Astrocyte of the spinal cord (primary cell): ENCODE measurements at regions not wholly inside any gene's neighbourhood (a gene's known extent, or its start where the extent isn't known, plus 50 kb on each side); places are given as distances from the start of the nearest gene placed in this dataset.

Experiments used
- DNase-seq: peaks from one replicate; pipeline ENCODE4 v3.0.0; 2011; ENCODE audit warnings: low read depth, low spot score
- H3K4me3 ChIP-seq: 2 replicates; pipeline ENCODE4 v1.5.1; 2011; ENCODE audit warnings: low read depth, mild to moderate bottlenecking, low read length, moderate library complexity
- in situ Hi-C: cut with HindIII; loops from 2 replicates; pipeline ENCODE4 v1.10.0; 2017; ENCODE audit warnings: low sequenced_read_pairs
- TF ChIP-seq, protein P1 (sequence below): IDR thresholded peaks from 2 replicates; pipeline ENCODE4 v1.5.1; 2012; ENCODE audit warnings: low read depth, mild to moderate bottlenecking, low read length, inconsistent platforms

DNA sequence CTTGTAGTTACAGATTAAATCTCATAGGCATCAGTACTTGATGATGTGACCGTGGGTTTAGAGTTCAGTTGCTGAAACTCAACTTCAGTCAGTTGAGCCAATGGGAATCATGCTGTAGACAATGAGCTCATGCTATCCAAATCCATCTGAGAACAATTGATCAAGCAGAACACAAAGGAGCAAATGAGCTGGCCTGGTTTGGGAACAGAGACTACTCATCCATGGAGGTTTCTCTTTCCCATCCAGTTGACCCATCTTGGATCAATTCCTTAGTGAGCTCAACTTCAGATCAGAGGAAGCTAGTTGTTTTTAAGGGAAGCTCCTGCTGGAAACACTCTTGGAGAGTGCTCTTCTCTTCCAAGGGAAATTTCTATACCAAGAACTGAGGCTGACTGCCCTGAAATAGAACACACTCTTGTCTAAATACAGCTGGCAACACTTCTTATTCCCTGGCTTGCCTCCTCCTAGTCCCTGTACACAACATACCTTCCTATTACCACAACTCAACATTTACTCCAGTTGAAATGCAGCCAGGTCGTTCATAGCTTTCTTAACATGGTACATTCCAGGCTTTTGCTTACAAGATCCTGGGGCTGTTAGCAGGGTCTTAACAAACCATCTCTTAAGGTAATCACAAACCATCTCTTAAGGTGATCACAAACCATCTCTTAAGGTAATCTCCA lies 203.9 kb upstream of the PRDM1 start:
- in situ Hi-C loops, result no loop called here
- H3K4me3 ChIP-seq, result no peak overlapping the region
- no peak for DNase-seq
- TF ChIP-seq, protein P1, sequence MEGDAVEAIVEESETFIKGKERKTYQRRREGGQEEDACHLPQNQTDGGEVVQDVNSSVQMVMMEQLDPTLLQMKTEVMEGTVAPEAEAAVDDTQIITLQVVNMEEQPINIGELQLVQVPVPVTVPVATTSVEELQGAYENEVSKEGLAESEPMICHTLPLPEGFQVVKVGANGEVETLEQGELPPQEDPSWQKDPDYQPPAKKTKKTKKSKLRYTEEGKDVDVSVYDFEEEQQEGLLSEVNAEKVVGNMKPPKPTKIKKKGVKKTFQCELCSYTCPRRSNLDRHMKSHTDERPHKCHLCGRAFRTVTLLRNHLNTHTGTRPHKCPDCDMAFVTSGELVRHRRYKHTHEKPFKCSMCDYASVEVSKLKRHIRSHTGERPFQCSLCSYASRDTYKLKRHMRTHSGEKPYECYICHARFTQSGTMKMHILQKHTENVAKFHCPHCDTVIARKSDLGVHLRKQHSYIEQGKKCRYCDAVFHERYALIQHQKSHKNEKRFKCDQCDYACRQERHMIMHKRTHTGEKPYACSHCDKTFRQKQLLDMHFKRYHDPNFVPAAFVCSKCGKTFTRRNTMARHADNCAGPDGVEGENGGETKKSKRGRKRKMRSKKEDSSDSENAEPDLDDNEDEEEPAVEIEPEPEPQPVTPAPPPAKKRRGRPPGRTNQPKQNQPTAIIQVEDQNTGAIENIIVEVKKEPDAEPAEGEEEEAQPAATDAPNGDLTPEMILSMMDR, result no peak

DNA sequence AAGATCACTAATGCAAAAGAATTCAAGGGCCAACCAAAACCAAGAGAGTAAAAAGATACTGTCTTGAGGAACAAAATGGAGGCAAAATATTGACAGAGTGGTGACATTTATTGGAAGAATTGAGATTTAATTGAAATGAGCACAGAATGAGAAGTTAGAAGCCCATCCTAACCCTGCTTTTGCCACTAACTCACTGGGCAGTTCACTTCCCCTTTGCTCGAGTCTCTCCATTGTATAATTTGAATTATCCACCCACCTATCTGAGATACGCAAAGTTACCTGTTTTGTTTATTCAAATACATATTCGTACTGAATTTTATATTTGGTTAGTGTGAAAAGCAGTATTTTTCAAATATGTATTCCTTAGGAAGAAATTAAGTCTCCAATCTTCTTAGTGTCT lies 204.5 kb upstream of the PRDM1 start:
- DNase-seq, result no peak
- H3K4me3 ChIP-seq, result no peak overlapping the region
- in situ Hi-C loops, result no loop called here
- TF ChIP-seq, protein P1, result no peak

DNA sequence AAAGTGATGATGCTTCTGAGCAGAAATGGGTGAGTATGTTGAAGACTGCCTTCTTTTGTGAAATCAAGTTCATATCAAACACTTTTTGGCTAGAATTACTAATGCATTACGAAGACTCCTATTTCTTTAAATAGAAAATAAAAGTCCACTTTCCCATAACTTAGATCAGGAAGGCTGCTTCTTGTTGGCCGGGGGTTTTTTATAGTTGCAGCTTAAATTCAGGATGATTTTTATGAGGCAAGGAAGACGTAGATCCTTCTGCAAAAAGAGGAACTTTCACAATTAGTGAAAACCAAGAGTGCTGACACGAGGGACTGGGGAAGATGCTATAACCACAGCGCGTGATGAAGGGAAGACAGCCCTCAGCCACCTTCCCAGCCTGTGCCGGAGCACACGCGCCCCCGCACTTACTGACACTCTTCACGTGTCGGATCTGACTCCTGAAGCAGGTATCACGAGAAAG lies 206.1 kb upstream of the PRDM1 start:
- H3K4me3 ChIP-seq, result no peak overlapping the region
- TF ChIP-seq, protein P1, result no peak
- DNase-seq, result no peak
- in situ Hi-C loops, result no loop called here

DNA sequence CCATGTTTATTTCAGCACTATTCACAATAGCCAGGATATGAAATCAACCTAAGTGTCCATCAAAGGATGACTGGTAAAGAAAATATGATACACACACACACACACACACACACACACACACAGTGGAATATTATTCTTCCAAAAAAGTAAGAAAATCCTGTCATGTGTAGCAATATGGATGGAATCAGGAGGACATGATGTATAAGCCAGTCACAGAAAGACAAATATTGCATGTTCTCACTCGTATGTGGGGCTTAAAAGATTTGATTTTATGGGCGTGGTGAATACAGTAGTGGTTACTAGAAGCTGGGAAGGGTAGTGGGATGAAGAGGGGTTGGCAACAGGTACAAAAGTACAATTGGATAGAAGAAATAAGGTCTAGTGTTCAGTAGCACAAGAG lies 207.0 kb upstream of the PRDM1 start:
- TF ChIP-seq, protein P1, result no peak
- DNase-seq, result no peak
- in situ Hi-C loops, result no loop called here
- H3K4me3 ChIP-seq, result no peak overlapping the region

DNA sequence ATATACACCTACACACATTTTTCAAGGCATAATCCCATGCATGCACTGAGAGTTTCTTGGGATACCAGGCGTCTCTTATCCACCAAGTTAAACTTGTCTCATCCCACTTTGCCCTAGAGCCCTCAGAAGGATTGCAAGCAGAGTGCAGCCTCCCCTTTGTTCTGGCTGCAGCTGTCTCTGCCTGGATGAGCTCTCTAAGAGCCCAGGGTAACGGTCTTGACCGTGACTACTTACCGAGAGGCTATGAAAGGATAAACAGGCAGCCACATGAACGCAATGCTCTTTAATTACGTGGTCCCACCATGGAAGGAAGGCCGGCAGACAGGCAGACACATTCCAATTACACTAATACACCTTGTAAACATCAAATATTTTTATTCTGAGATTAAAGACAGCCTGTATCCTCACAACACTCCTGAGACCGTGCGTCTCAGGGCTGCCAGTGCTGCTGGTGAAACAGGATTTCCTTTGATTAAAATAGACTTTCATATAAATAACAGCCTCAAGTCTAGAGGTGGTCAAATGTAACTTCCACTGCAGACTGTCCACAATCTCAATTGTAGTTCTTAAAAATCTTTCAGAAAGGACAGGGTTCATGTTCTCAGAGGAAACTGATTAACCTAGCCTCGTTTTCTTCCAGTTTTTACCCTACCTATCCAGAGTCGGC lies 210.0 kb upstream of the PRDM1 start:
- DNase-seq, result no peak
- no peak overlapping the region for H3K4me3 ChIP-seq
- TF ChIP-seq, protein P1, result no peak
- in situ Hi-C loops, result no loop called here

DNA sequence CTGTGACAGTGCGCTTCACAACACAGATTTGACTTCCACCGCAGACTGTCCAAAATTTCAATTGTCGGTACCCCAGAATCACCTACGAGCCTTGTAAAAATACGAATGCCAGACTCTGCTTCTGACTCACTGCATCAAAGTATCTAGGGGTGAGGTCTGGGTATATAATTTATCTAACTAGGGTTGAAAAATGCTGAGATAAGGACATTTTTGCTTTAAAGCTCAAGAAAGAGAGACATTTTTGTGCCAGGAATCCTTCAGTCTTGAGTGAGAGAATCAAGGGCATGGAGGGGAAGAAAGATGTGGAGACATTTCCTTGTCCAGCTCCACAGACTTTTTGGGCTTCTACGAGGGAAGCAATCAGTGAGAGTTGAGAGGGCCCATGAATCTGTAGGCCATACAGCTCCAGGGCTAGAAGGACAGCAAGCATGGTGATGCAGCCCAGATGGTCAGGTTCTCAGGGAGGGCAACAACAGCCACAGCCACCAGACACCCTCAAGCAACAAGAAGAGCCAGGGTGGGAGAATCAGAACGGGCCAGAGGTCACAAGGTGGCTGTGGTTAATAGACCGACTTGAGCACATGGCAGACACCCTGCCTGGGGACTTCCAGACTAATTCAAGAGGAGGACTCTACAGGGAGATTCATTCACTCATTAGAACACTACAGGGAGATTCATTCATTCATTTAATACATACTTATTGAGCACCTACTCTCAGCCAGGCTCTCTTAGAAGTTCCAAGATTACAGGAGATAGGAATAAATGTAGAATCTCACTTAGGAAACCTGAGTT lies 211.1 kb upstream of the PRDM1 start:
- DNase-seq, result no peak
- no peak overlapping the region for H3K4me3 ChIP-seq
- TF ChIP-seq, protein P1, result no peak
- in situ Hi-C loops, result no loop called here
